GM13977 (cell line): ENCODE measurements at regions not wholly inside any gene's neighbourhood (a gene's known extent, or its start where the extent isn't known, plus 50 kb on each side); places are given as distances from the start of the nearest gene placed in this dataset.

Source experiments
- DNase-seq: peaks from one replicate; pipeline ENCODE4 v3.0.0; 2012; ENCODE audit warnings: low spot score
- CTCF ChIP-seq: IDR thresholded peaks from 2 replicates; pipeline ENCODE4 v1.5.1; 2012; ENCODE audit warnings: mild to moderate bottlenecking, control low read depth; ENCODE audit not compliant: insufficient read depth; ENCODE audit errors: extremely low read depth, missing control alignments
- in situ Hi-C: fragments of 300-500 bp; cut with MboI; formaldehyde crosslinking; loops from one replicate; pipeline ENCODE4 v1.12.0; 2022; ENCODE audit warnings: low sequenced_read_pairs, low pct_unique_long_range_greater_than_20kb, mixed read lengths, inconsistent platforms; ENCODE audit not compliant: unreplicated experiment

- in situ Hi-C loops = no loop called here
- no peak for DNase-seq
Observed at GRCh38 chr13:47502166-47502565, 498.9 kb downstream of the SUCLA2 start.

GRCh38 chr13:47499358-47500150 lies 501.5 kb downstream of the SUCLA2 start:
- in situ Hi-C loops = no loop called here
- DNase-seq = no peak
- TF ChIP-seq CTCF = no peak

More at GRCh38 chr13:47502166-47502565, 498.9 kb downstream of the SUCLA2 start:
- no peak for TF ChIP-seq CTCF

- in situ Hi-C loops = no loop called here
- TF ChIP-seq CTCF = no peak
- DNase-seq = no peak
Observed at GRCh38 chr13:47484548-47484947, 516.5 kb downstream of the SUCLA2 start.

- in situ Hi-C loops = no loop called here
- TF ChIP-seq CTCF = no peak
- no peak for DNase-seq
Observed at GRCh38 chr13:47481536-47481935, 519.5 kb downstream of the SUCLA2 start.

- no peak for TF ChIP-seq CTCF
- in situ Hi-C loops = no loop called here
- DNase-seq = no peak
Observed at GRCh38 chr13:47480951-47481350, 520.1 kb downstream of the SUCLA2 start.

GRCh38 chr13:47480121-47480520 lies 521.0 kb downstream of the SUCLA2 start:
- DNase-seq = no peak
- in situ Hi-C loops = no loop called here
- TF ChIP-seq CTCF = no peak
